ENCODE measurements at regions not wholly inside any gene's neighbourhood (a gene's known extent, or its start where the extent isn't known, plus 50 kb on each side); places are given as distances from the start of the nearest gene placed in this dataset.

- H3K4me1 ChIP-seq, result no peaks in the 10 kb centered on the region
- H3K4me3 ChIP-seq, result no peak overlapping the region
- intact Hi-C loops (cut with DNase I), result no loop called here
- no peaks in the 10 kb centered on the region for H3K27me3 ChIP-seq
- no peaks in the 10 kb centered on the region for H3K9me3 ChIP-seq
- H3K36me3 ChIP-seq, result no peaks in the 10 kb centered on the region
- DNase-seq (ENCODE audit: extremely low spot score in 2 of 2), result peak in 1 of 2 donors; percentile 20
- no peak overlapping the region for H3K27ac ChIP-seq
- no peak for TF ChIP-seq POLR2AphosphoS5 (IDR thresholded peaks at IDR 0.05; ENCODE audit: insufficient read depth in 1 of 2, low read depth in 1 of 2)
- TF ChIP-seq, protein P1, sequence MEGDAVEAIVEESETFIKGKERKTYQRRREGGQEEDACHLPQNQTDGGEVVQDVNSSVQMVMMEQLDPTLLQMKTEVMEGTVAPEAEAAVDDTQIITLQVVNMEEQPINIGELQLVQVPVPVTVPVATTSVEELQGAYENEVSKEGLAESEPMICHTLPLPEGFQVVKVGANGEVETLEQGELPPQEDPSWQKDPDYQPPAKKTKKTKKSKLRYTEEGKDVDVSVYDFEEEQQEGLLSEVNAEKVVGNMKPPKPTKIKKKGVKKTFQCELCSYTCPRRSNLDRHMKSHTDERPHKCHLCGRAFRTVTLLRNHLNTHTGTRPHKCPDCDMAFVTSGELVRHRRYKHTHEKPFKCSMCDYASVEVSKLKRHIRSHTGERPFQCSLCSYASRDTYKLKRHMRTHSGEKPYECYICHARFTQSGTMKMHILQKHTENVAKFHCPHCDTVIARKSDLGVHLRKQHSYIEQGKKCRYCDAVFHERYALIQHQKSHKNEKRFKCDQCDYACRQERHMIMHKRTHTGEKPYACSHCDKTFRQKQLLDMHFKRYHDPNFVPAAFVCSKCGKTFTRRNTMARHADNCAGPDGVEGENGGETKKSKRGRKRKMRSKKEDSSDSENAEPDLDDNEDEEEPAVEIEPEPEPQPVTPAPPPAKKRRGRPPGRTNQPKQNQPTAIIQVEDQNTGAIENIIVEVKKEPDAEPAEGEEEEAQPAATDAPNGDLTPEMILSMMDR (IDR thresholded peaks at IDR 0.05), result no peak
- TF ChIP-seq POLR2A (IDR thresholded peaks at IDR 0.05), result no peak
Observed at GRCh38 chr13:32878163-32878562, 138.1 kb upstream of the KL start.

GRCh38 chr13:32880636-32881035, 135.6 kb upstream of the KL start:
- Histone ChIP-seq H3K27me3 (no peaks in the 10 kb centered on the region), H3K9me3 (no peaks in the 10 kb centered on the region), H3K4me3 (no peak overlapping the region), H3K27ac (peak overlapping the region; percentile 22), H3K4me1 (peaks cover 5% of the 10 kb centered on the region), H3K36me3 (no peaks in the 10 kb centered on the region)
- DNase-seq (ENCODE audit: extremely low spot score in 2 of 2), result peak in 1 of 2 donors; percentile 71
- no peak for TF ChIP-seq POLR2A (IDR thresholded peaks at IDR 0.05)
- TF ChIP-seq, protein P1 (IDR thresholded peaks at IDR 0.05), result no peak
- TF ChIP-seq POLR2AphosphoS5 (IDR thresholded peaks at IDR 0.05; ENCODE audit: insufficient read depth in 1 of 2, low read depth in 1 of 2), result no peak
- intact Hi-C loops (cut with DNase I), result no loop called here

GRCh38 chr13:32881074-32881776, 135.0 kb upstream of the KL start:
- no peaks in the 10 kb centered on the region for H3K36me3 ChIP-seq
- H3K4me3 ChIP-seq, result no peak overlapping the region
- TF ChIP-seq POLR2A (IDR thresholded peaks at IDR 0.05) (no peak), POLR2AphosphoS5 (IDR thresholded peaks at IDR 0.05; ENCODE audit: insufficient read depth in 1 of 2, low read depth in 1 of 2) (no peak)
- TF ChIP-seq, protein P1 (IDR thresholded peaks at IDR 0.05), result no peak
- H3K9me3 ChIP-seq, result no peaks in the 10 kb centered on the region
- no peak overlapping the region for H3K27ac ChIP-seq
- H3K27me3 ChIP-seq, result no peaks in the 10 kb centered on the region
- peaks cover 5% of the 10 kb centered on the region for H3K4me1 ChIP-seq
- intact Hi-C loops (cut with DNase I), result no loop called here
- DNase-seq (ENCODE audit: extremely low spot score in 2 of 2), result peak in 1 of 2 donors; percentile 83

GRCh38 chr13:32881777-32882145, 134.5 kb upstream of the KL start:
- intact Hi-C loops (cut with DNase I), result no loop called here
- peak in 1 of 2 donors; percentile 42 for DNase-seq (ENCODE audit: extremely low spot score in 2 of 2)
- Histone ChIP-seq H3K27ac (no peak overlapping the region), H3K4me3 (no peak overlapping the region), H3K4me1 (peaks cover 5% of the 10 kb centered on the region), H3K36me3 (no peaks in the 10 kb centered on the region), H3K9me3 (no peaks in the 10 kb centered on the region), H3K27me3 (no peaks in the 10 kb centered on the region)
- TF ChIP-seq POLR2A (IDR thresholded peaks at IDR 0.05), result no peak
- TF ChIP-seq, protein P1 (IDR thresholded peaks at IDR 0.05), result no peak
- no peak for TF ChIP-seq POLR2AphosphoS5 (IDR thresholded peaks at IDR 0.05; ENCODE audit: insufficient read depth in 1 of 2, low read depth in 1 of 2)

DNA sequence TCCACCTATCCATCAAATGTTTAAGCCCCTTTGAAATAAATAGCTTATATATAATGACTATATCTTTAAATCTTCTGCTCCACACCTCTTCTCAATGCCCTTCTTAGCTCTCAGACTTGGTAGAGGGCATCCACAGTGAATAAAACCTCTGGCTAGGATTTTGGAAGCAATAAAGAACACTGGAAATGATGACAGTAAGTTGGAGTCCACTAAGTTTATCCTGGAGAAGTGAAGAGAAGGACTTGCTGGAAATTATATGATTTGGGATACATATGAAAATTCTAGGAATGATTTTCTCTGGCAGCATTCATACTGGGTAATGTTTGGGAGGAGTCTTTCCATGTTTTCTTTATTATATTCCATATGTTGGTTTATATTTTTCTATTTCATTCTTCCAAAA, 133.5 kb upstream of the KL start:
- no peak overlapping the region for H3K27ac ChIP-seq
- no peaks in the 10 kb centered on the region for H3K36me3 ChIP-seq
- no peak for DNase-seq (ENCODE audit: extremely low spot score in 2 of 2)
- intact Hi-C loops (cut with DNase I), result no loop called here
- peaks cover 5% of the 10 kb centered on the region for H3K4me1 ChIP-seq
- no peaks in the 10 kb centered on the region for H3K27me3 ChIP-seq
- peaks cover 3% of the 10 kb centered on the region for H3K9me3 ChIP-seq
- H3K4me3 ChIP-seq, result no peak overlapping the region
- TF ChIP-seq POLR2AphosphoS5 (IDR thresholded peaks at IDR 0.05; ENCODE audit: insufficient read depth in 1 of 2, low read depth in 1 of 2) (no peak), POLR2A (IDR thresholded peaks at IDR 0.05) (no peak)
- TF ChIP-seq, protein P1 (IDR thresholded peaks at IDR 0.05), result no peak
